Umbilical cord (tissue), 1 donor: ENCODE measurements at regions not wholly inside any gene's neighbourhood (a gene's known extent, or its start where the extent isn't known, plus 50 kb on each side); places are given as distances from the start of the nearest gene placed in this dataset.
"Not testable (repeated sequence)": the region's sequence is repeated elsewhere in the genome, so short reads cannot be mapped to it uniquely, and the experiment has no call there.

Source experiments
- DNase-seq: peaks from one replicate; pipeline ENCODE4 v3.0.0-alpha.2; 2015; ENCODE audit warnings: low spot score

- DNase-seq, result no peak
Measured at GRCh38 chr4:33421887-33422286, 2701.7 kb downstream of the PCDH7 start.

GRCh38 chr4:33422656-33423055 is 2702.5 kb downstream of the PCDH7 start:
- no peak for DNase-seq

GRCh38 chr4:33425936-33426335 is 2705.8 kb downstream of the PCDH7 start:
- peak; percentile 59 for DNase-seq

DNA sequence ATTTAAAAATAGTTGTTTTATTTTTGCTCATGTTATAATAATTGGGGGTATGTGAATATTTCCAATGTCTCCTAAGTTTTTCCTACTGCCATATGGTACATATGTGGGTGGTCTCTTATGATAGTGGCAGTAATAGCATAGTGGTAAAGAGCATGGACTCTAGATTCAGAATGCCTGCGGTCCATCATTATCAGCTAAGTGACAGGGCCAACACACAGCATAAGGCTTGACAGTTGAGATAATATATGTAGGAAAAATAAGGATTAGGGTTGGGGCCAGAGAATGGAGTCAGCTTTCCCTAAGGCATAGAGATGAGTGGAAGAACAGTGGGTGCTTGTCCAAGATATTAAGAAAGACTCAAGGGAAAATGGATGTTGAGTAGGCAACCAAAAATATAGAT is 2707.5 kb downstream of the PCDH7 start:
- DNase-seq, result no peak

DNA sequence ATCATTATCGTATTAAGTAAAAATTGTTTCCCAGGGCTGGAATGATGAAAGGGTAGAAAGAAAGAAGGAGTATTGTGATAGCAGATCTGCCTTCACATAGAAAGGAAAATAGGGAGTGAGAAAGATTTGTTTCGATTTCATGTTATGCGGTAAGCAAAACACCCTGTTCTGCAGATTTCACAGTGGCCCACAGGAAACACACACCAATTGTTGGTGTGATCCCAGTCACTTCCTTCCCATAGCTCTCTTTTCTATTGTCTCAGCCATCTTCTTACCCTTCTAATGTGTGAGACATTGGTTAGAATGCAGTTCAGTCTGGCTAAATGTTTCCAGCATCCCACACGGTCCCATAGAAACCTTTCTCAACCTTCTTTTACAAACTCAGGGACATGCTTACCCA is 2709.8 kb downstream of the PCDH7 start:
- DNase-seq, result no peak

- peak; percentile 58 for DNase-seq
Measured at GRCh38 chr4:33437406-33437805, 2717.2 kb downstream of the PCDH7 start.

- DNase-seq, result no peak
Measured at GRCh38 chr4:33446953-33447352, 2726.8 kb downstream of the PCDH7 start.

- DNase-seq, result no peak
Measured at GRCh38 chr4:33448948-33449347, 2728.8 kb downstream of the PCDH7 start.

- DNase-seq, result no peak
Measured at GRCh38 chr4:33453436-33453835, 2733.3 kb downstream of the PCDH7 start.

- no peak for DNase-seq
Measured at GRCh38 chr4:33453916-33454315, 2733.7 kb downstream of the PCDH7 start.

DNA sequence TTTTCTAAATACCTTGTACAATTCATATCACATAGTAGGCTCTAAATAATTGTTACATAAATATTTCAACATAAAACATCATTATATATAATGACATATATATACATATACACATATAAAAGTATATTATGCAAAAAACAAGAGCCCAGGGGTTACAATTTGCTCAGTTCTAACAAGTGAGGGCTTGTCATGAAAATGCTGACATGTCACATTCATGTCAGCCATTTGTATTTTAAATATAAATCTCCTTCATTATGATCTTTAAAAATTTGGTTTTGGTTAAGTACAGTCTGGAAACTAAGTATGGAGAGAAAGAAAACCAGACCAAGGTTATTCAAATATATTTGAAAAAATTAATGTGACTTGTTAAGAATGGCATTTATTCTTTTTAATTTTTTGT is 2745.4 kb downstream of the PCDH7 start:
- no peak for DNase-seq

DNA sequence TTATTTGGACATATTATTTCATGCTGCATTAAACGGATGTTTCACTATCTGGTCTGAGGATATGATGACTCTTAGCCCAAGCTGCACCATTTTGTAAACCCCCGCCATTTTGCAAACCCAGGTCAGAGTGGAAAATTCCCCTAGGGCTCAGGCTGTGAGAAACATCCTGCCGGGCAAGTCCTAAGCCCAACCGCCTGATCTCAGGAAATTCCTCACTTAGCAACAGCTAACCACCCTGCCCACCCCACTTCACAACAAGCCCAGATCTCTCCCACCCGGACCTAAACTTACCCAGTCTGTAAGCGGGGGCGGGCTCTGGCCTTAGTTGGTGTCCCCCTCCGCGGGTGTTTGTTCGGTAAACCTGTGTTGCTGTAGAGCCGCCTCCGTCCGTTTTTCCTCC is 2747.1 kb downstream of the PCDH7 start:
- DNase-seq, result no peak

- no peak for DNase-seq
Measured at GRCh38 chr4:33470805-33471204, 2750.6 kb downstream of the PCDH7 start.

- no peak for DNase-seq
Measured at GRCh38 chr4:33477715-33478114, 2757.5 kb downstream of the PCDH7 start.

DNA sequence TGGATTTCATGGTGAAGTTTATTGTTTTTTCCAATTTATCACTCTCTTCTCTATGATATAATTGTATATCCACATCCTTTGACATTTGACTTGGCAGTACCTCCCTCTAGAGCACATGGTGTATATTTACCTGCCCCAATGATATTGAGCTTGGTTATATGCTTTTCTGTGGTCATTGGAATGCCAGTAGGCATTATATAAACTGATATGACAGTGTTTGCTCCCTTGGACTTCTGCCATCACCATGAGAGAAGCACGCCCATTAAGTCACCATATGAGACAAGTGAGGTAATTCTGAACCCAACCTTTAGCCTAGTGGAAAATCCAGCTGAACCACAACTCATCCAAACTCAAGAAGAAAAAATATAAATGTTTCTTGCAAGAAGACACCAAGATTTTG is 2761.5 kb downstream of the ARAP2 start:
- no peak for DNase-seq

GRCh38 chr4:33485111-33485510 is 2759.2 kb downstream of the ARAP2 start:
- no peak for DNase-seq

GRCh38 chr4:33493231-33493630 is 2751.1 kb downstream of the ARAP2 start:
- no peak for DNase-seq

- DNase-seq, result no peak
Measured at GRCh38 chr4:33494150-33494549, 2750.2 kb downstream of the ARAP2 start.

- DNase-seq, result not testable (repeated sequence)
Measured at GRCh38 chr4:33501587-33501986, 2742.7 kb downstream of the ARAP2 start.

GRCh38 chr4:33512397-33512796 is 2731.9 kb downstream of the ARAP2 start:
- peak; percentile 3 for DNase-seq

DNA sequence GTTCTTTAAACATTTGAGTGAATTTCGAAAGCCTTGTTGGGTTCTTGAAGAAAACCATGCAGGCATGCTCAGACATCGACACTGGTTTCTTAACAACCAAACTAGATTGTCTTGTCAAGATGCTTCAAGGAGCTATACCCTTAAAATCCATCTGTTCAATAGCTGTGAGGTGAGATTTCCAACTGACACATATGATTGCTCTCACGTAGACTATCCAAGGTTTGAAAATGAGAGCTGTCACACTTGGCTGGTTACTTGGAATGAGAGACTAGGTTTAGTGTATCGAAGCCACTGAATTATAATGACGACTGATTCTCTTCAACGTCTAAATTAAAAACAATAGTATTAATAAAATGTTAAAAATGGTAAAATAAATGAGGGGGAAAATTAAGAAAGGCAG is 2725.5 kb downstream of the ARAP2 start:
- no peak for DNase-seq

- DNase-seq, result no peak
Measured at GRCh38 chr4:33532821-33533220, 2711.5 kb downstream of the ARAP2 start.

DNA sequence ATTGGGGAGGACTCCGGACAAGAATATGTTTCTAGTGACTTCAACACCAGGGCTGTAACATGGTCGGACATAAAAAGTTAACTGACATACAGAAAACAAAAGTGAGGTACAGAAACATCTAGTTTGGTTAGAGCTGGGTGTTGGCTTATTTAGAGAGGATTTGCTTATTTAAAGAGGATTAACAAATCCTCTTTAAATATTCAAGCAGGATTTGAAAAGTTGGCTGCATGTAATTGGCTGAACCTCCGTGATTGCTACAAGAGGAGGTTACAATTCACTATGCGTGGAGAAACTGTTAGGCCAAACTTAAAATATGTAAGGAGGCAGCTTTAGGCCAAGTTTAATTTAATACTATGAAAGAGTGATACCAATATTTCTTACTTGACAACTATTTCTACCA is 2707.4 kb downstream of the ARAP2 start:
- no peak for DNase-seq

DNA sequence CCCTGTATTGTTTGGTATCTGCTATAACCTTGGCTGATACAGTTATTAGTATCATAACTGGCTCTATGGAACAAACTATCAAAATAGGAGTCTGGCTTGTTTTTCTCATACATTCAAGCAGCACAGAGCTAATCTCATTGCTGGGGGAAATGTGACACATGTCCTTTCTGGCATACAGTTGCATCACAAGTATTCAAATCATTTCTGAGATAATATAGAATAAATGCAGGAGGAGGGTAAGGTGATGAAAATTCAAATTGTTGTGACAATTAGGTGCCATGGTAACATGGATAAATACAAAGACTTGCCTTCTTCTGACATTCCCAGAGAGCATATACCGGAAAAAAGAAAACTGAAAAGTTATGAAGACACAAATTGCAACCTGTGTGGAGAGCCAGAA is 2706.8 kb downstream of the ARAP2 start:
- DNase-seq, result no peak

- DNase-seq, result no peak
Measured at GRCh38 chr4:33543941-33544450, 2700.3 kb downstream of the ARAP2 start.
